Frontal cortex (tissue), 3 donors: ENCODE measurements at regions not wholly inside any gene's neighbourhood (a gene's known extent, or its start where the extent isn't known, plus 50 kb on each side); places are given as distances from the start of the nearest gene placed in this dataset.
"Not testable (repeated sequence)": the region's sequence is repeated elsewhere in the genome, so short reads cannot be mapped to it uniquely, and the experiment has no call there.

Experiments used
- DNase-seq, 2 donors: peaks; one replicate each; pipeline ENCODE4 v3.0.0; 2012; ENCODE audit warnings: low spot score in 2 of 2
- FAIRE-seq: peaks from 2 replicates; lab custom pipeline; 2012; peaks lifted over from hg19 to GRCh38; lab: Jason Lieb, UNC
- donor health status: control.
- donor health status: control.
- donor health status: control.

- DNase-seq (no peak), FAIRE-seq (no peak)
Observed at GRCh38 chr15:62307551-62307950, 142.5 kb upstream of the C2CD4B start.

- FAIRE-seq (no peak), DNase-seq (no peak)
Observed at GRCh38 chr15:62316413-62317060, 151.5 kb upstream of the C2CD4B start.

GRCh38 chr15:62320259-62320658 lies 155.2 kb upstream of the C2CD4B start:
- DNase-seq (no peak), FAIRE-seq (no peak)

GRCh38 chr15:62323353-62323890 lies 158.3 kb upstream of the C2CD4B start:
- no peak for FAIRE-seq
- no peak for DNase-seq

- DNase-seq (no peak), FAIRE-seq (no peak)
Observed at GRCh38 chr15:62324382-62324781, 159.3 kb upstream of the C2CD4B start.

GRCh38 chr15:62325597-62325996 lies 160.5 kb upstream of the C2CD4B start:
- DNase-seq (no peak), FAIRE-seq (no peak)

- FAIRE-seq (no peak), DNase-seq (no peak)
Observed at GRCh38 chr15:62326460-62327011, 161.5 kb upstream of the C2CD4B start.

GRCh38 chr15:62327406-62327805 lies 162.3 kb upstream of the C2CD4B start:
- DNase-seq (no peak), FAIRE-seq (no peak)

- DNase-seq, FAIRE-seq: not testable (repeated sequence)
Observed at GRCh38 chr15:62332472-62332871, 167.4 kb upstream of the C2CD4B start.

- no peak for DNase-seq
- FAIRE-seq: no peak
Observed at GRCh38 chr15:62334536-62334935, 169.5 kb upstream of the C2CD4B start.

GRCh38 chr15:62337934-62338333 lies 172.8 kb upstream of the C2CD4B start:
- FAIRE-seq: no peak
- DNase-seq: no peak

- FAIRE-seq (no peak), DNase-seq (no peak)
Observed at GRCh38 chr15:62338497-62338896, 173.4 kb upstream of the C2CD4B start.

- DNase-seq: no peak
- no peak for FAIRE-seq
Observed at GRCh38 chr15:62342959-62343358, 177.9 kb upstream of the C2CD4B start.

- FAIRE-seq (no peak), DNase-seq (no peak)
Observed at GRCh38 chr15:62343397-62343796, 178.3 kb upstream of the C2CD4B start.

- DNase-seq: peak in 1 of 2 donors; percentile 30
- FAIRE-seq: no peak
Observed at GRCh38 chr15:62344806-62345539, 179.9 kb upstream of the C2CD4B start.

- FAIRE-seq (no peak), DNase-seq (no peak)
Observed at GRCh38 chr15:62346168-62346567, 181.1 kb upstream of the C2CD4B start.

GRCh38 chr15:62348118-62348517 lies 183.0 kb upstream of the C2CD4B start:
- FAIRE-seq (no peak), DNase-seq (no peak)

GRCh38 chr15:62348623-62349022 lies 183.5 kb upstream of the C2CD4B start:
- FAIRE-seq (no peak), DNase-seq (no peak)

GRCh38 chr15:62352817-62353216 lies 187.7 kb upstream of the C2CD4B start:
- DNase-seq (no peak), FAIRE-seq (no peak)

- no peak for DNase-seq
- no peak for FAIRE-seq
Observed at GRCh38 chr15:62357431-62357830, 192.3 kb upstream of the C2CD4B start.

- no peak for DNase-seq
- no peak for FAIRE-seq
Observed at GRCh38 chr15:62359416-62359815, 194.3 kb upstream of the C2CD4B start.
